Gastroesophageal sphincter (tissue), 3 donors: ENCODE measurements at regions not wholly inside any gene's neighbourhood (a gene's known extent, or its start where the extent isn't known, plus 50 kb on each side); places are given as distances from the start of the nearest gene placed in this dataset.

Source experiments
- EP300 ChIP-seq: sonication (generic); formaldehyde crosslinking; IDR thresholded peaks from one replicate; pipeline ENCODE4 v1.6.1; 2017; ENCODE audit warnings: antibody characterized with exemption, mild to moderate bottlenecking
- POLR2A ChIP-seq, 2 donors: fragments of 450-650 bp; IDR thresholded peaks; one replicate each; pipeline ENCODE4 v1.6.1; 2017; ENCODE audit warnings: antibody characterized with exemption in 2 of 2, mild to moderate bottlenecking in 2 of 2, moderate library complexity in 1 of 2
- TF ChIP-seq, protein P1 (sequence below), 4 experiments: fragments of 200-600 bp in 2 of 4; fragments of 450-650 bp in 2 of 4; sonication (generic) in 1 of 4; IDR thresholded peaks; one replicate each; pipeline ENCODE4 v1.5.1; 2017 to 2019; ENCODE audit warnings: antibody characterized with exemption in 4 of 4, mild to moderate bottlenecking in 2 of 4, moderate library complexity in 2 of 4

GRCh38 chr4:174062831-174063230, 220.6 kb downstream of the FBXO8 start:
- TF ChIP-seq, protein P1, sequence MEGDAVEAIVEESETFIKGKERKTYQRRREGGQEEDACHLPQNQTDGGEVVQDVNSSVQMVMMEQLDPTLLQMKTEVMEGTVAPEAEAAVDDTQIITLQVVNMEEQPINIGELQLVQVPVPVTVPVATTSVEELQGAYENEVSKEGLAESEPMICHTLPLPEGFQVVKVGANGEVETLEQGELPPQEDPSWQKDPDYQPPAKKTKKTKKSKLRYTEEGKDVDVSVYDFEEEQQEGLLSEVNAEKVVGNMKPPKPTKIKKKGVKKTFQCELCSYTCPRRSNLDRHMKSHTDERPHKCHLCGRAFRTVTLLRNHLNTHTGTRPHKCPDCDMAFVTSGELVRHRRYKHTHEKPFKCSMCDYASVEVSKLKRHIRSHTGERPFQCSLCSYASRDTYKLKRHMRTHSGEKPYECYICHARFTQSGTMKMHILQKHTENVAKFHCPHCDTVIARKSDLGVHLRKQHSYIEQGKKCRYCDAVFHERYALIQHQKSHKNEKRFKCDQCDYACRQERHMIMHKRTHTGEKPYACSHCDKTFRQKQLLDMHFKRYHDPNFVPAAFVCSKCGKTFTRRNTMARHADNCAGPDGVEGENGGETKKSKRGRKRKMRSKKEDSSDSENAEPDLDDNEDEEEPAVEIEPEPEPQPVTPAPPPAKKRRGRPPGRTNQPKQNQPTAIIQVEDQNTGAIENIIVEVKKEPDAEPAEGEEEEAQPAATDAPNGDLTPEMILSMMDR (IDR thresholded peaks at IDR 0.05) = no peak
- TF ChIP-seq EP300 (no peak), POLR2A (IDR thresholded peaks at IDR 0.05) (no peak)
